CD1c-positive myeloid dendritic cell (primary cell): ENCODE measurements at regions not wholly inside any gene's neighbourhood (a gene's known extent, or its start where the extent isn't known, plus 50 kb on each side); places are given as distances from the start of the nearest gene placed in this dataset.
"Not testable (repeated sequence)": the region's sequence is repeated elsewhere in the genome, so short reads cannot be mapped to it uniquely, and the experiment has no call there.

Experiments used
- DNase-seq: peaks from one replicate; pipeline ENCODE4 v3.0.0-alpha.2; 2016; ENCODE audit errors: extremely low spot score

- no peak for DNase-seq
Measured at GRCh38 chr5:124796495-124796894, 50.1 kb upstream of the ZNF608 start.

GRCh38 chr5:124797665-124798087, 51.2 kb upstream of the ZNF608 start:
- DNase-seq: no peak

GRCh38 chr5:124798890-124799289, 52.5 kb upstream of the ZNF608 start:
- DNase-seq: no peak

- DNase-seq: no peak
Measured at GRCh38 chr5:124801551-124801950, 55.1 kb upstream of the ZNF608 start.

GRCh38 chr5:124803617-124804323, 57.3 kb upstream of the ZNF608 start:
- DNase-seq: no peak

- no peak for DNase-seq
Measured at GRCh38 chr5:124806026-124806372, 59.6 kb upstream of the ZNF608 start.

- no peak for DNase-seq
Measured at GRCh38 chr5:124806373-124807077, 60.1 kb upstream of the ZNF608 start.

GRCh38 chr5:124808842-124809268, 62.4 kb upstream of the ZNF608 start:
- no peak for DNase-seq

- no peak for DNase-seq
Measured at GRCh38 chr5:124810396-124811006, 64.1 kb upstream of the ZNF608 start.

- DNase-seq: no peak
Measured at GRCh38 chr5:124812771-124813358, 66.4 kb upstream of the ZNF608 start.

GRCh38 chr5:124816381-124816780, 69.9 kb upstream of the ZNF608 start:
- no peak for DNase-seq

- DNase-seq: no peak
Measured at GRCh38 chr5:124819201-124819600, 72.8 kb upstream of the ZNF608 start.

- no peak for DNase-seq
Measured at GRCh38 chr5:124822647-124823046, 76.2 kb upstream of the ZNF608 start.

- DNase-seq: no peak
Measured at GRCh38 chr5:124823380-124823779, 76.9 kb upstream of the ZNF608 start.

GRCh38 chr5:124824637-124825158, 78.3 kb upstream of the ZNF608 start:
- no peak for DNase-seq

GRCh38 chr5:124825250-124825982, 79.0 kb upstream of the ZNF608 start:
- no peak for DNase-seq

- no peak for DNase-seq
Measured at GRCh38 chr5:124825983-124826337, 79.5 kb upstream of the ZNF608 start.

- DNase-seq: no peak
Measured at GRCh38 chr5:124828731-124829234, 82.3 kb upstream of the ZNF608 start.

- DNase-seq: no peak
Measured at GRCh38 chr5:124831687-124832240, 85.3 kb upstream of the ZNF608 start.

- no peak for DNase-seq
Measured at GRCh38 chr5:124832510-124832909, 86.1 kb upstream of the ZNF608 start.

GRCh38 chr5:124836314-124836713, 89.9 kb upstream of the ZNF608 start:
- DNase-seq: not testable (repeated sequence)
